ENCODE measurements at regions not wholly inside any gene's neighbourhood (a gene's known extent, or its start where the extent isn't known, plus 50 kb on each side); places are given as distances from the start of the nearest gene placed in this dataset.
"Not testable (repeated sequence)": the region's sequence is repeated elsewhere in the genome, so short reads cannot be mapped to it uniquely, and the experiment has no call there.

DNA sequence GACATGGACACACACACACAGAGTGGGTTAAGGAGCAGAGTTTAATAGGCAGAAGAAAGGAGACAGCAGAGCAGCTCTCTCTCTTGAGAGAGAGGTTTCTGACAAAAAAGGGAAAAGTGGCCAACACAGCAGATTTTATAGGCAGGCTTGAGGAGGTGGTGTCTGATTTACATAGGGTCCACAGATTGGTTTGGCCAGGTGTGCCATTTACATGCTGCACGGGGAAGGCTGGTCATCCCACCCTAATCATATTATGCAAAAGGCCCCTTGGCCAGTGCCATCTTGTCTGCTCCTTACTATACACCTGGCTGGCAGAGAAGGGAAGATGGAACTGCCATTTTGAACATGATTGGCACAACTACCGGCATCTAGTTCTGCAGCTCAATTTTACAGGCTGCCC lies 240.8 kb downstream of the NPR3 start:
- H3K27me3 ChIP-seq: no peaks in the 10 kb centered on the region
- no peak overlapping the region for H3K27ac ChIP-seq
- H3K36me3 ChIP-seq: no peaks in the 10 kb centered on the region
- intact Hi-C loops (cut with DNase I): no loop called here
- TF ChIP-seq, protein P1, sequence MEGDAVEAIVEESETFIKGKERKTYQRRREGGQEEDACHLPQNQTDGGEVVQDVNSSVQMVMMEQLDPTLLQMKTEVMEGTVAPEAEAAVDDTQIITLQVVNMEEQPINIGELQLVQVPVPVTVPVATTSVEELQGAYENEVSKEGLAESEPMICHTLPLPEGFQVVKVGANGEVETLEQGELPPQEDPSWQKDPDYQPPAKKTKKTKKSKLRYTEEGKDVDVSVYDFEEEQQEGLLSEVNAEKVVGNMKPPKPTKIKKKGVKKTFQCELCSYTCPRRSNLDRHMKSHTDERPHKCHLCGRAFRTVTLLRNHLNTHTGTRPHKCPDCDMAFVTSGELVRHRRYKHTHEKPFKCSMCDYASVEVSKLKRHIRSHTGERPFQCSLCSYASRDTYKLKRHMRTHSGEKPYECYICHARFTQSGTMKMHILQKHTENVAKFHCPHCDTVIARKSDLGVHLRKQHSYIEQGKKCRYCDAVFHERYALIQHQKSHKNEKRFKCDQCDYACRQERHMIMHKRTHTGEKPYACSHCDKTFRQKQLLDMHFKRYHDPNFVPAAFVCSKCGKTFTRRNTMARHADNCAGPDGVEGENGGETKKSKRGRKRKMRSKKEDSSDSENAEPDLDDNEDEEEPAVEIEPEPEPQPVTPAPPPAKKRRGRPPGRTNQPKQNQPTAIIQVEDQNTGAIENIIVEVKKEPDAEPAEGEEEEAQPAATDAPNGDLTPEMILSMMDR (IDR thresholded peaks at IDR 0.05): no peak
- no peaks in the 10 kb centered on the region for H3K9me3 ChIP-seq
- H3K9ac ChIP-seq (ENCODE audit: low read depth in 2 of 2, low read length in 2 of 2): no peak overlapping the region
- no peak for DNase-seq
- no peak overlapping the region for H3K4me3 ChIP-seq
- H3K4me1 ChIP-seq: no peaks in the 10 kb centered on the region

DNA sequence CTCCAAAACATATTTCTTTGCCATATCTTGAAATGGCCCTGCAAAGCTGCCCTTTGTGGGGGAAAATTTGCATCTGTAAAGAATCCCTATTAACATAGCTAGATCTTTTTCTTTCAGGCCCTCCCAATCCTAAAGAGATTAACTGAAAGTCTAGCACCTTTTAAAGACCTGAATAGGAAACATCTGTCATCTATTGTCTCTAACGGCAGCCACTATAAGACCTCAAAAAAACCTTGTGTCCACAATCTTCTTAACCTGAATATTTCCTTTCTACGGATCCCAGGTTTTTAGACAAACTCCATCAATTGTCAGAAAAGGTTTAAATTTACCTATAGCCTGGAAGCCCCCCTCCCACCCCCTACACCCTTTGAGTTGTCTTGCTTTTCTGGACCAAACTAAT lies 241.3 kb downstream of the NPR3 start:
- intact Hi-C loops (cut with DNase I); H3K9ac ChIP-seq (ENCODE audit: low read depth in 2 of 2, low read length in 2 of 2); H3K27ac ChIP-seq; H3K4me1 ChIP-seq; H3K36me3 ChIP-seq; H3K4me3 ChIP-seq; DNase-seq; H3K27me3 ChIP-seq; H3K9me3 ChIP-seq: not testable (repeated sequence)

DNA sequence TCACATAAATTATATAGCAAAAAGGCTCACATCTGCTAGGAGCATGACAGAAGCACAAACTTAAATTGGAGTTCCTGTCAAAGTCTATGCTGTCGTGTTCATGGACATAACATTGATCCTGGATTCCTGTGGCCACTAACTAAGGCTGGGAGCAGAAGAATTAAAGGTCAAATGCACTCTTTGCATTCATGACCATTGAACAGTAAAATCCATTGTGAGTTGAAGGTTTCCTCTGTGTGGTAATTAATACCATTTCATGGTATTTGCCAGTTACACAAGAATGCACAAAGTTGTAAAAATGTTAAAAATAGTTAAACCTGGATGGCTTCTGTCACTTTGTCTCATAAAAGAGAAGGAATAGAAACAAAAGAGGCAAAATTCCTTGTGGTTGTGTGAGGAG lies 242.6 kb downstream of the NPR3 start:
- Histone ChIP-seq H3K4me1 (no peaks in the 10 kb centered on the region), H3K36me3 (no peaks in the 10 kb centered on the region), H3K4me3 (no peak overlapping the region), H3K27ac (no peak overlapping the region), H3K9me3 (no peaks in the 10 kb centered on the region), H3K9ac (ENCODE audit: low read depth in 2 of 2, low read length in 2 of 2) (no peak overlapping the region), H3K27me3 (no peaks in the 10 kb centered on the region)
- TF ChIP-seq, protein P1 (IDR thresholded peaks at IDR 0.05): no peak
- intact Hi-C loops (cut with DNase I): no loop called here
- no peak for DNase-seq

DNA sequence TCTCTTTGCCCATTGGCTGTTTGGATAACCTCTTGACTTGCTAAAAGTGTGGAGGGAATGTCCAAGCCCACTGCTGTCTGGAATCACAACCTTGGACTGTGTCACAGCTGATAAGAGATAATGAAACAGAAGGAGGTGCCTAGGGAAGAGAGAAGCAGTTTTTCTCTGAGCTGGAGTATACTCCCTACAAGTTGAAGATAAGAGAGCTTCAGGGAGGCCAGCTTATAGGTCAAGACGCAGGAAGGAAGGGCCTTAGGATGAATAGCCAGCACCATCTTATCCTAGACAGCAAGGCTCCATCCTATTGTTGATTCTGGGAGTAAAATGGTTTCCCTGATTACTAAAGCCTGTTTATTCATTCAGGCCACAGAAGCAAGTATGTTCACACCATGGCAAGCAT lies 244.7 kb downstream of the NPR3 start:
- H3K36me3 ChIP-seq: no peaks in the 10 kb centered on the region
- TF ChIP-seq, protein P1 (IDR thresholded peaks at IDR 0.05): no peak
- H3K4me3 ChIP-seq: no peak overlapping the region
- no peaks in the 10 kb centered on the region for H3K9me3 ChIP-seq
- no peaks in the 10 kb centered on the region for H3K27me3 ChIP-seq
- intact Hi-C loops (cut with DNase I): no loop called here
- H3K4me1 ChIP-seq: no peaks in the 10 kb centered on the region
- H3K27ac ChIP-seq: no peak overlapping the region
- no peak overlapping the region for H3K9ac ChIP-seq (ENCODE audit: low read depth in 2 of 2, low read length in 2 of 2)
- no peak for DNase-seq

DNA sequence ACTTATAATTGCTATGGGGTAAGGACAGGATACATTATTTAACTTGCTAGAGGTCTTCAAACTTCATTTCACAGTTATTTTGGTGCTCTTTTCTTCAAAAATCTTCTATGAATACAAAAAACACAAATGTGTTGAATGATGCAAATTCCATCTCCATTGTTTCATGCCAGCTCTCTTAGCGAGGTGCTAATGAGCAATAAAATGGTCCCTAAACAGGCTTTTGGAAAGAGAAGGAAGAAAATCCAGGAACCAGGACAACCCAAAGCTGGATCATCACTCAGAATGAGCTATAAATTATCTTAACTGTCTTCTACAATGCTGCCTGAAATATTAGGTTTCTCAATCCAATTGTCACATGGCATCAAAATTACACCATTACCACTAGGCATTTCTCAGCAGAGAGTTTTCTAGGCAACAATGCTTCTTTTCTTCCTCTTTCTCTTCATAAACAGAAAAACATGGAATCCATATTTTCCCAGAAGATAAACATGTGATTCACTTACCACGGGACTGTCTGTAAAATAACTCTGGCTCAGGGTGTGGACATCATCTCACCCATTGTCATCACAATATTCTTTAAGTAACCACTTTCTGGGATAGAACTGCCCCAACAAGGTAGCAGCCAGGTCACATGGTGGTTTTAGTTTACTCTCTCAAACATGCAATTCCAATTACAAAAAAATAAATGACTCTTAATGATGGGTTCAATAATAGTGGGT lies 249.4 kb downstream of the NPR3 start:
- H3K36me3 ChIP-seq: no peaks in the 10 kb centered on the region
- H3K9me3 ChIP-seq: no peaks in the 10 kb centered on the region
- H3K9ac ChIP-seq (ENCODE audit: low read depth in 2 of 2, low read length in 2 of 2): no peak overlapping the region
- no peak overlapping the region for H3K4me3 ChIP-seq
- TF ChIP-seq, protein P1 (IDR thresholded peaks at IDR 0.05): no peak
- intact Hi-C loops (cut with DNase I): no loop called here
- no peaks in the 10 kb centered on the region for H3K4me1 ChIP-seq
- no peaks in the 10 kb centered on the region for H3K27me3 ChIP-seq
- DNase-seq: no peak
- H3K27ac ChIP-seq: no peak overlapping the region

DNA sequence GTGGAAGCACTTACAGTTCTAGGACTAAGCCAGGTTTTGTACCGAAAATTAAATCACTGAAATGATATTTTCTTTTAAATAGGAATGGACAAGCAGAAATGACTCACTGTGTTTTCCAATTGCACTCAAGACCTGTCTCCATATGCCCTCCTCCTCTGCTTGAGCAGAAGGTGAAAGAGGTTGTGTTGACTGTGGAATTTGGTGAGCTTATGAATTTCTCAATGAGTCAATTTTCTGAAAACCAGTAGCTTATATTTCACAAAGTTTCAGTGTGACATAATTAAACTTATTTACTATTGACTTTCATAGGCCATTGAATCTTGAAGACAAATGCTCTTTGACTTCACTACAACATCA lies 249.9 kb downstream of the NPR3 start:
- Histone ChIP-seq H3K9ac (ENCODE audit: low read depth in 2 of 2, low read length in 2 of 2) (no peak overlapping the region), H3K4me1 (no peaks in the 10 kb centered on the region), H3K9me3 (no peaks in the 10 kb centered on the region), H3K27ac (no peak overlapping the region), H3K27me3 (no peaks in the 10 kb centered on the region), H3K4me3 (no peak overlapping the region), H3K36me3 (no peaks in the 10 kb centered on the region)
- intact Hi-C loops (cut with DNase I): no loop called here
- TF ChIP-seq, protein P1 (IDR thresholded peaks at IDR 0.05): no peak
- DNase-seq: no peak

Measured in colonic mucosa (tissue), 4 donors.